DOHH2 (cell line): ENCODE measurements at regions not wholly inside any gene's neighbourhood (a gene's known extent, or its start where the extent isn't known, plus 50 kb on each side); places are given as distances from the start of the nearest gene placed in this dataset.
A peak's percentile ranks its signal among the peaks of the same experiment; 100 is the strongest.

Source experiments
- CTCF ChIP-seq: fragments of 200-600 bp; sonication (generic); IDR thresholded peaks from one replicate; pipeline ENCODE4 v1.5.1; 2014; ENCODE audit warnings: antibody characterized with exemption, mild to moderate bottlenecking, low read depth, low read length; ENCODE audit not compliant: poor library complexity, severe bottlenecking
- EZH2phosphoT487 ChIP-seq: fragments of 200-600 bp; sonication (generic); IDR thresholded peaks from 2 replicates; pipeline ENCODE4 v1.6.1; 2017; ENCODE audit warnings: borderline replicate concordance, mild to moderate bottlenecking, antibody characterized with exemption, low read length, moderate library complexity, mixed read lengths

DNA sequence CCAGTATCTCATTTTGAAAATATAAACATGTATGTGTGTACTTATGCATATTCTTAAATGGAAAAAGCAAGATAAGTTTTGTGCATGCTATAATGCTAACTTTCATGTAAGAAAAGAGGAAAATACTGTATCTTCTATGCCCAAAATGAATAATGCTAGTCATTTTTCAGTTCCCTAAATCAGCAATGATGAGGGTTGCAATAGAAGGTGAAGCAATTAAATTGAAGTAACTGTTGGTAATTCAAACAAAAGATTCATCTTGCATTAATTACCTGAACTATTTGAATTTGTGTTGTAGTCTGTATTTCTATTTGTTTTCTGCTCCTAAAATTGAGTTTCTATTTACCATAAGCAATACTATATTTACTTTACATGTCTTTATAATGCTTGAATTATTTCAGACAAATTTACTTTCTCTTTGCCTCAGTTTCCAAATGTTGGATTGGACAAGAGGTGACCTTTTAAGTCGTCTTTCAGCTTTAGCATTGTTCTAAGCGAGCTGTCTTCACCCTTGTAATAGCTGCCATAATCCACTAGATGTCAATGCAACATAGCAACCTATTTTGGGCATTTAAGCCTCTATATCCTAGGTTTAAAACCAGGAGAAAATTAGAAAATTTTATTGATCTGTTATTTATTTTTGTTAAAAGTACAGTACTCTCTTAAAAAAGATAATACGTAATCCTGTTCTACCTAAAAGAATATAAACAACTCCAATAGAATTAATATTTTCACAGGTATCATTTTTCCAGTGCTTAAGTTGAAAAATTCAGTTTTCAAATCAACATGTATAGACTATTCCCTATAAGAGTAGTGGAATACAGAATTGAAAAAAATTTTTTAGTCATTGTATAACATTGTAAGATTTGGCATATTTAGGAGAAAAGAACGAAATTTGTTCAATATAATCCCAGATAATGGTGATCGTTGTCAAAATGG is 52.3 kb upstream of the IFNGR1 start:
- peak; percentile 80 for TF ChIP-seq CTCF
- no peak for TF ChIP-seq EZH2phosphoT487
